22Rv1 (cell line): ENCODE measurements at regions not wholly inside any gene's neighbourhood (a gene's known extent, or its start where the extent isn't known, plus 50 kb on each side); places are given as distances from the start of the nearest gene placed in this dataset.

Experiments
- H3K27ac ChIP-seq: fragments of 450-650 bp; 2 replicates; pipeline ENCODE4 v1.5.1; 2017
- CTCF ChIP-seq: fragments of 450-650 bp; IDR thresholded peaks from 2 replicates; pipeline ENCODE4 v1.5.1; 2017; ENCODE audit warnings: mild to moderate bottlenecking
- ZFX ChIP-seq: fragments of 450-650 bp; IDR thresholded peaks from 2 replicates; pipeline ENCODE4 v1.6.1; 2017; ENCODE audit warnings: antibody characterized with exemption, borderline replicate concordance

DNA sequence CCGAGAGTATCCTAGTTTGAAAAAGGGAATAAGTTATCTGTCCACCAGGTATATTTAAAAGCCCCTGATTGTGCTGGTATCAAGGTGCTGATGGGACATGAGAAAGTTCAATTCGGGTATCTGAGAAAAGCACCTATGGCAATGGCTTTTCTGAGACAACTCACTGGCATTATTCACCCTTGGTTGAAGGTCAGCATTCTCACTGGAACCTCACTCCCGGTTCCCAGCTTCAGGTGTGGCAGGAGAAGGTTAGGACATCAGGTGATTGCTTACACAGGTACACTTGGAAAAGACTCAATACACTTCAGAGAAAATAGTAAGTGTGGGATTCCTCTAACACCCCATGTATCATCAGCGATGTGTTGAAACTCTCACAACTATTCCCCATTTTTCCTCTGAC lies 643.1 kb downstream of the INHBA start:
- TF ChIP-seq ZFX, result no peak
- no peak for TF ChIP-seq CTCF
- H3K27ac ChIP-seq, result no peak overlapping the region

GRCh38 chr7:41058986-41059741 lies 643.7 kb downstream of the INHBA start:
- TF ChIP-seq ZFX, result no peak
- no peak for TF ChIP-seq CTCF
- H3K27ac ChIP-seq, result no peak overlapping the region

DNA sequence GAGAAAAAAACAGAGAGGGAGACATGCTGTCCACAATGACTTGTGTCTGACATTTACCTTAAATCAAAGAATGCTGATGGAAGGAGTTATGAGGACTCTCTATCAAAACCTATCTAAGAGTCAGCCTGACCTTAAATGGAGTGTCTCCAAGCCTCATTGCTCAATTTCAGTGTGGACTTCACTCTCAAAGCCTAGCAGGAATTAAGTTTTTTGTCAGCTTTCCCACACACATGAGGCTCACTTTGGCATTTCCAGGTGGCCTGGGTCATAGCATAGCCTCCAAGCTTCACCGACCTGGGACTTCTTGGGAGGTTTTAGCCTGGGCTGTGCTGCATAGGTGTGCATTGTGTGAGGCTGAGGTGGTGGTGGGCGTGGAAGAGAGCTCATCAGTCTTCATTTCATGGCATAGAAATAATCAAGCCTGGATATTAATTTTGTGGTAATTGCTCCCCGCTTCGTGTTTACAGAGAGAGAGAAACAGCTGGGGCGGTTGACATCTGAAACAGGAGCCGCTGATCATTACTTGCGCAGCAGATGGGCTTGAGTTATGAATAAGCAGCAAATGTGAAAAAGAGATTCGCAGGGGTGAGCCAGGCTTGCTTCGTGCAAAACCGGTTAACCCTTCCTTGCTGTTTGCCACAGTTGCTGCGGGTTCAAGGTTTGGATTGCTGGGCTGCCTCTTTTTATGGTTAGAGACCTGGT lies 647.8 kb downstream of the INHBA start:
- H3K27ac ChIP-seq, result no peak overlapping the region
- TF ChIP-seq CTCF, result no peak
- TF ChIP-seq ZFX, result no peak

GRCh38 chr7:41053820-41054219 lies 649.1 kb downstream of the INHBA start:
- TF ChIP-seq ZFX (no peak), CTCF (no peak)
- H3K27ac ChIP-seq, result no peak overlapping the region

DNA sequence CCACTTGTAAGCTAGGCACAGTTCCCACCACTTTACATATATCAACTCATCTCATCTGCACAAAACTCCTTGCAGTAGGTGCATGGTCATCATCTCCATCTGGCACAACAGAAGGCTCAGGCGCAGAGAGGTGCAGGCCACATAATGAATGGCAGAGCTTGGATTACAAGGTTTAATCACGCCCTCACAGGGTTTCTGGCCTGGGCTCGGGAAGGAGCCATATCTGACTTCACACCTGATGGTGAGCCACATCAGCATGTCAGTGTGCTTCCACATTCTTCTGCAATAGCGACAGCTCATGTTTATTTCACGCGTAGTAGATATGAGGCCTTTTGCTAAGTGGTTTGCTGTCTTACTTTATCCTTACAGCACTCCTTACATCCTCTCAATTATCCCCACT lies 650.2 kb downstream of the INHBA start:
- H3K27ac ChIP-seq, result no peak overlapping the region
- TF ChIP-seq CTCF (no peak), ZFX (no peak)

GRCh38 chr7:41052201-41052600 lies 650.7 kb downstream of the INHBA start:
- H3K27ac ChIP-seq, result no peak overlapping the region
- TF ChIP-seq ZFX (no peak), CTCF (no peak)

- no peak overlapping the region for H3K27ac ChIP-seq
- TF ChIP-seq CTCF (no peak), ZFX (no peak)
These were observed 651.4 kb downstream of the INHBA start for GRCh38 chr7:41051535-41051934.
